CD14-positive monocyte (primary cell): ENCODE measurements at regions not wholly inside any gene's neighbourhood (a gene's known extent, or its start where the extent isn't known, plus 50 kb on each side); places are given as distances from the start of the nearest gene placed in this dataset.

Experiments
- DNase-seq, 3 donors: peaks; one replicate each; pipeline ENCODE4 v3.0.0-alpha.2; 2011 to 2022
- H2AFZ ChIP-seq: 2 replicates; pipeline ENCODE4 v1.6.0; 2012; ENCODE audit warnings: mild to moderate bottlenecking, low read depth, low read length, inconsistent platforms; ENCODE audit not compliant: insufficient read depth, poor library complexity, severe bottlenecking
- H3K27ac ChIP-seq, 2 donors: 1 replicate in 1 of 2; 2 replicates in 1 of 2; pipeline ENCODE4 v1.5.1; 2012 to 2013; ENCODE audit warnings: low read length in 2 of 2, control low read depth in 1 of 2, inconsistent platforms in 1 of 2, low read depth in 1 of 2, mild to moderate bottlenecking in 1 of 2
- H3K27me3 ChIP-seq, 2 donors: one replicate each; pipeline versions ENCODE4 v1.6.0 to v1.6.1; 2011 to 2013; ENCODE audit warnings: low read length in 2 of 2; ENCODE audit not compliant: control insufficient read depth in 2 of 2, insufficient read depth in 2 of 2
- H3K36me3 ChIP-seq, 2 donors: replicated peaks in 1 of 2; 1 replicate in 1 of 2; 2 replicates in 1 of 2; pipeline versions ENCODE4 v1.5.1 to v1.6.1; 2012 to 2013; ENCODE audit warnings: low read length in 2 of 2, control low read depth in 1 of 2, inconsistent platforms in 1 of 2, mild to moderate bottlenecking in 1 of 2; ENCODE audit not compliant: insufficient read depth in 2 of 2, control insufficient read depth in 1 of 2
- H3K4me1 ChIP-seq, 2 donors: 1 replicate in 1 of 2; 2 replicates in 1 of 2; pipeline versions ENCODE4 v1.5.1 to v1.6.1; 2012 to 2013; ENCODE audit warnings: low read length in 2 of 2, control low read depth in 1 of 2, inconsistent platforms in 1 of 2, mild to moderate bottlenecking in 1 of 2, moderate library complexity in 1 of 2; ENCODE audit not compliant: insufficient read depth in 2 of 2, control insufficient read depth in 1 of 2
- H3K4me2 ChIP-seq: replicated peaks from 2 replicates; pipeline ENCODE3; 2012; ENCODE audit warnings: low read length, moderate library complexity, mild to moderate bottlenecking; ENCODE audit not compliant: poor library complexity, severe bottlenecking; ENCODE audit errors: extremely low read depth
- H3K4me3 ChIP-seq, 3 experiments: fragments of 200-600 bp in 1 of 3; sonication (generic) in 1 of 3; replicated peaks in 1 of 3; 1 replicate in 2 of 3; 2 replicates in 1 of 3; pipeline ENCODE4 v1.5.1; 2011 to 2013; ENCODE audit warnings: low read length in 3 of 3, mild to moderate bottlenecking in 3 of 3, control low read depth in 2 of 3, low read depth in 2 of 3, inconsistent platforms in 1 of 3, moderate library complexity in 1 of 3
- H3K79me2 ChIP-seq: 2 replicates; pipeline ENCODE4 v1.6.0; 2012; ENCODE audit warnings: mild to moderate bottlenecking, control low read depth, inconsistent platforms, low read length, moderate library complexity; ENCODE audit not compliant: insufficient read depth
- H3K9ac ChIP-seq: 2 replicates; pipeline ENCODE4 v1.6.0; 2017; ENCODE audit warnings: low read length, mild to moderate bottlenecking; ENCODE audit not compliant: insufficient read depth, poor library complexity, severe bottlenecking
- H3K9me3 ChIP-seq, 2 donors: replicated peaks in 1 of 2; 1 replicate in 1 of 2; 2 replicates in 1 of 2; pipeline versions ENCODE4 v1.5.1 to v1.6.1; 2012 to 2013; ENCODE audit warnings: low read length in 2 of 2, control low read depth in 1 of 2; ENCODE audit not compliant: control insufficient read depth in 1 of 2, insufficient read depth in 1 of 2
- H4K20me1 ChIP-seq: 2 replicates; pipeline ENCODE4 v1.6.0; 2012; ENCODE audit warnings: mild to moderate bottlenecking, low read length, control low read depth, moderate library complexity; ENCODE audit not compliant: insufficient read depth
- H3K27ac Mint-ChIP-seq, 7 donors: one replicate each; pipeline ENCODE4 v1.8.0; 2020; ENCODE audit warnings: mild to moderate bottlenecking in 7 of 7, mixed read lengths in 7 of 7, moderate library complexity in 6 of 7, inconsistent platforms in 2 of 7
- H3K27me3 Mint-ChIP-seq, 3 donors: one replicate each; pipeline ENCODE4 v1.8.0; 2021 to 2022; ENCODE audit warnings: low read depth in 3 of 3, mild to moderate bottlenecking in 3 of 3, mixed read lengths in 3 of 3, moderate library complexity in 3 of 3, inconsistent platforms in 1 of 3
- H3K36me3 Mint-ChIP-seq, 2 donors: one replicate each; pipeline ENCODE4 v1.8.0; 2020; ENCODE audit warnings: mixed read lengths in 2 of 2, inconsistent platforms in 1 of 2, mild to moderate bottlenecking in 1 of 2
- H3K4me1 Mint-ChIP-seq: one replicate; pipeline ENCODE4 v1.8.0; 2020; ENCODE audit warnings: mild to moderate bottlenecking, mixed read lengths
- H3K4me3 Mint-ChIP-seq, 2 donors: one replicate each; pipeline ENCODE4 v1.8.0; 2020; ENCODE audit warnings: mild to moderate bottlenecking in 2 of 2, mixed read lengths in 2 of 2, moderate library complexity in 1 of 2
- H3K9me3 Mint-ChIP-seq, 7 donors: one replicate each; pipeline ENCODE4 v1.8.0; 2020 to 2022; ENCODE audit warnings: mixed read lengths in 7 of 7, mild to moderate bottlenecking in 6 of 7, moderate library complexity in 6 of 7, inconsistent platforms in 2 of 7
- CTCF ChIP-seq: fragments of 200-600 bp; IDR thresholded peaks from one replicate; pipeline ENCODE4 v1.8.0; 2022; ENCODE audit warnings: antibody characterized with exemption, mild to moderate bottlenecking
- WGBS: methylation state at CpG from one replicate; pipeline ENCODE4 v1.1.5; 2013; ENCODE audit warnings: missing lambda C conversion rate; ENCODE audit not compliant: insufficient coverage; 5-methylcytosine and 5-hydroxymethylcytosine counted together
- intact Hi-C, 2 donors: fragments of 100-400 bp; cut with micrococcal nuclease; formaldehyde crosslinking; loops; one replicate each; pipeline versions ENCODE4 v1.15.0 to v1.15.1; 2023

- Mint-ChIP-seq H3K27ac (no peak overlapping the region), H3K9me3 (peaks cover 4 to 21% (median 14%) of the 10 kb centered on the region in 7 donors), H3K36me3 (no peaks in the 10 kb centered on the region), H3K4me1 (no peaks in the 10 kb centered on the region), H3K4me3 (no peak overlapping the region), H3K27me3 (peaks cover 0 to 4% (median 2%) of the 10 kb centered on the region in 3 donors)
- H4K20me1 ChIP-seq, result no peaks in the 10 kb centered on the region
- no peak overlapping the region for H3K4me3 ChIP-seq
- H3K27me3 ChIP-seq, result no peaks in the 10 kb centered on the region
- TF ChIP-seq CTCF, result no peak
- H3K79me2 ChIP-seq, result no peaks in the 10 kb centered on the region
- DNase-seq, result no peak
- H3K4me2 ChIP-seq, result no peak overlapping the region
- no peaks in the 10 kb centered on the region for H3K4me1 ChIP-seq
- no peak overlapping the region for H2AFZ ChIP-seq
- WGBS, result 83% methylated on average over 2 of the region's 4 CpGs
- H3K9me3 ChIP-seq, result peaks cover 9 to 15% of the 10 kb centered on the region in 2 donors
- no peaks in the 10 kb centered on the region for H3K36me3 ChIP-seq
- H3K9ac ChIP-seq, result no peak overlapping the region
- H3K27ac ChIP-seq, result no peak overlapping the region
- intact Hi-C loops, result no loop called here
Observed at GRCh38 chr7:24422441-24423010, 138.5 kb downstream of the NPY start.

- peaks cover 9 to 15% of the 10 kb centered on the region in 2 donors for H3K9me3 ChIP-seq
- no peak for TF ChIP-seq CTCF
- H3K4me1 Mint-ChIP-seq, result peaks cover 1% of the 10 kb centered on the region
- no peaks in the 10 kb centered on the region for H3K36me3 Mint-ChIP-seq
- DNase-seq, result no peak
- H3K4me2 ChIP-seq, result no peak overlapping the region
- no peak overlapping the region for H3K4me3 ChIP-seq
- no peak overlapping the region for H3K9ac ChIP-seq
- no peaks in the 10 kb centered on the region for H3K36me3 ChIP-seq
- H3K27ac ChIP-seq, result no peak overlapping the region
- whole genome bisulfite sequencing, result 90% methylated on average over 5 of the region's 5 CpGs
- no peaks in the 10 kb centered on the region for H3K79me2 ChIP-seq
- H4K20me1 ChIP-seq, result no peaks in the 10 kb centered on the region
- H2AFZ ChIP-seq, result no peak overlapping the region
- no peaks in the 10 kb centered on the region for H3K4me1 ChIP-seq
- no peaks in the 10 kb centered on the region for H3K27me3 ChIP-seq
- H3K9me3 Mint-ChIP-seq, result peaks cover 4 to 21% (median 12%) of the 10 kb centered on the region in 7 donors
- no peak overlapping the region for H3K27ac Mint-ChIP-seq
- peaks cover 0 to 4% (median 2%) of the 10 kb centered on the region in 3 donors for H3K27me3 Mint-ChIP-seq
- intact Hi-C loops, result no loop called here
- H3K4me3 Mint-ChIP-seq, result no peak overlapping the region
Observed at GRCh38 chr7:24425664-24426063, 141.7 kb downstream of the NPY start.
